H1 (cell line): ENCODE measurements at regions not wholly inside any gene's neighbourhood (a gene's known extent, or its start where the extent isn't known, plus 50 kb on each side); places are given as distances from the start of the nearest gene placed in this dataset.

Source experiments
- CTCF ChIA-PET: fragments of 300-600 bp; sonication (Branson Sonifier 250); formaldehyde crosslinking; loops from one replicate; lab custom pipeline; 2021; ENCODE audit not compliant: partially characterized antibody; lab: Charles Lee
- POLR2A ChIA-PET: fragments of 300-600 bp; sonication (Branson Sonifier 250); formaldehyde crosslinking; loops from one replicate; lab custom pipeline; 2021; ENCODE audit warnings: inconsistent platforms; ENCODE audit not compliant: partially characterized antibody; lab: Charles Lee
- DNase-seq, 2 experiments: peaks; one replicate each; pipeline versions ENCODE4 v3.0.0 to v3.0.0-alpha.2; 2010 to 2022; ENCODE audit warnings: low spot score in 2 of 2, low read depth in 1 of 2, mixed read lengths in 1 of 2
- FAIRE-seq: peaks from 2 replicates; lab custom pipeline; 2011; peaks lifted over from hg19 to GRCh38; lab: Jason Lieb, UNC
- H2AFZ ChIP-seq: 2 replicates; pipeline ENCODE4 v1.8.1; 2012; ENCODE audit warnings: low read length, inconsistent platforms
- H2AK5ac ChIP-seq: 2 replicates; pipeline ENCODE4 v1.6.1; 2013; ENCODE audit warnings: low read depth, low read length
- H2BK120ac ChIP-seq: replicated peaks from 2 replicates; pipeline ENCODE3; 2013; ENCODE audit warnings: low read depth, low read length, inconsistent platforms
- H2BK12ac ChIP-seq: 2 replicates; pipeline ENCODE4 v1.6.1; 2013; ENCODE audit warnings: low read depth, low read length
- H2BK15ac ChIP-seq: 2 replicates; pipeline ENCODE4 v1.6.1; 2013; ENCODE audit warnings: low read length
- H2BK20ac ChIP-seq: 2 replicates; pipeline ENCODE4 v1.6.1; 2013; ENCODE audit warnings: low read length
- H2BK5ac ChIP-seq: 2 replicates; pipeline ENCODE4 v1.6.1; 2013; ENCODE audit warnings: low read depth, low read length
- H3K14ac ChIP-seq: 2 replicates; pipeline ENCODE4 v1.6.1; 2013; ENCODE audit warnings: inconsistent platforms; ENCODE audit not compliant: insufficient read length
- H3K18ac ChIP-seq: 2 replicates; pipeline ENCODE4 v1.6.1; 2013; ENCODE audit warnings: low read length; ENCODE audit errors: extremely low read depth
- H3K23ac ChIP-seq: 2 replicates; pipeline ENCODE4 v1.6.1; 2013; ENCODE audit warnings: inconsistent platforms; ENCODE audit not compliant: insufficient read length
- H3K23me2 ChIP-seq: 2 replicates; pipeline ENCODE4 v1.6.1; 2013; ENCODE audit warnings: low read depth, low read length
- H3K27ac ChIP-seq: 2 replicates; pipeline ENCODE4 v1.6.1; 2011; ENCODE audit warnings: low read depth, low read length, inconsistent platforms
- H3K27me3 ChIP-seq, 4 experiments: replicated peaks in 1 of 4; 1 replicate in 1 of 4; 2 replicates in 3 of 4; pipeline versions ENCODE4 v1.6.1 to v1.8.1; 2011 to 2013; ENCODE audit warnings: low read length in 3 of 4, mild to moderate bottlenecking in 3 of 4, inconsistent platforms in 2 of 4, mixed read lengths in 2 of 4, moderate library complexity in 1 of 4; ENCODE audit not compliant: control insufficient read depth in 3 of 4, insufficient read depth in 3 of 4; ENCODE audit errors: extremely low read depth in 1 of 4
- H3K36me3 ChIP-seq, 4 experiments: 2 replicates each; pipeline versions ENCODE4 v1.6.1 to v1.8.1; 2011 to 2013; ENCODE audit warnings: mild to moderate bottlenecking in 4 of 4, low read length in 3 of 4, moderate library complexity in 2 of 4, control low read depth in 1 of 4, inconsistent platforms in 1 of 4; ENCODE audit not compliant: insufficient read depth in 4 of 4, control insufficient read depth in 2 of 4
- H3K4ac ChIP-seq: replicated peaks from 2 replicates; pipeline ENCODE3; 2013; ENCODE audit warnings: low read length, low read depth, mixed read lengths, inconsistent platforms; ENCODE audit not compliant: insufficient read length
- H3K4me1 ChIP-seq, 4 experiments: replicated peaks in 1 of 4; 1 replicate in 1 of 4; 2 replicates in 3 of 4; pipeline versions ENCODE4 v1.6.1 to v1.8.1; 2011 to 2013; ENCODE audit warnings: low read length in 3 of 4, inconsistent platforms in 2 of 4, mixed read lengths in 1 of 4; ENCODE audit not compliant: insufficient read depth in 4 of 4, control insufficient read depth in 3 of 4
- H3K4me2 ChIP-seq, 2 experiments: 2 replicates each; pipeline versions ENCODE4 v1.6.1 to v1.8.1; 2011 to 2013; ENCODE audit warnings: low read depth in 2 of 2, low read length in 2 of 2, control low read depth in 1 of 2, inconsistent platforms in 1 of 2, mild to moderate bottlenecking in 1 of 2; ENCODE audit not compliant: insufficient read depth in 1 of 2
- H3K4me3 ChIP-seq, 4 experiments: fragments of 200-600, 300-600 bp in 1 of 4; sonication (generic), shearing (Covaris generic), sonication (Bioruptor Twin) in 1 of 4; 2 replicates each; pipeline versions ENCODE4 v1.5.1 to v1.8.1; 2011 to 2016; ENCODE audit warnings: low read length in 4 of 4, low read depth in 3 of 4, control low read depth in 2 of 4, inconsistent platforms in 2 of 4, mild to moderate bottlenecking in 2 of 4, mixed read lengths in 1 of 4, moderate library complexity in 1 of 4; ENCODE audit not compliant: insufficient read depth in 2 of 4; ENCODE audit errors: extremely low read depth in 1 of 4
- H3K56ac ChIP-seq: replicated peaks from 2 replicates; pipeline ENCODE3; 2013; ENCODE audit warnings: low read depth, mild to moderate bottlenecking, mixed read lengths, low read length, inconsistent platforms; ENCODE audit not compliant: insufficient read length
- H3K79me1 ChIP-seq: 2 replicates; pipeline ENCODE4 v1.6.1; 2013; ENCODE audit warnings: low read depth, low read length, control low read depth
- H3K79me2 ChIP-seq, 2 experiments: 2 replicates each; pipeline versions ENCODE4 v1.6.1 to v1.8.1; 2012 to 2013; ENCODE audit warnings: low read length in 2 of 2, mild to moderate bottlenecking in 2 of 2, inconsistent platforms in 1 of 2; ENCODE audit not compliant: insufficient read depth in 2 of 2, control insufficient read depth in 1 of 2
- H3K9ac ChIP-seq, 4 experiments: replicated peaks in 1 of 4; 1 replicate in 1 of 4; 2 replicates in 3 of 4; pipeline versions ENCODE4 v1.6.1 to v1.8.1; 2011 to 2013; ENCODE audit warnings: low read depth in 3 of 4, low read length in 3 of 4, control low read depth in 2 of 4, mild to moderate bottlenecking in 2 of 4, moderate library complexity in 2 of 4, inconsistent platforms in 1 of 4; ENCODE audit errors: extremely low read depth in 1 of 4
- H3K9me3 ChIP-seq, 2 experiments: 2 replicates each; pipeline versions ENCODE4 v1.6.1 to v1.8.1; 2012 to 2013; ENCODE audit warnings: mild to moderate bottlenecking in 2 of 2, moderate library complexity in 2 of 2, control low read depth in 1 of 2, inconsistent platforms in 1 of 2, low read depth in 1 of 2, low read length in 1 of 2, mixed read lengths in 1 of 2; ENCODE audit not compliant: insufficient read depth in 2 of 2
- H4K20me1 ChIP-seq, 2 experiments: replicated peaks in 1 of 2; 2 replicates each; pipeline versions ENCODE3 to v1.8.1; 2011 to 2013; ENCODE audit warnings: inconsistent platforms in 2 of 2, low read length in 2 of 2, mild to moderate bottlenecking in 1 of 2; ENCODE audit not compliant: insufficient read depth in 2 of 2, control insufficient read depth in 1 of 2
- H4K5ac ChIP-seq: 2 replicates; pipeline ENCODE4 v1.6.1; 2013; ENCODE audit warnings: low read length, low read depth, mixed read lengths, inconsistent platforms; ENCODE audit not compliant: insufficient read length
- H4K8ac ChIP-seq: 2 replicates; pipeline ENCODE4 v1.8.0; 2013; ENCODE audit warnings: mild to moderate bottlenecking, moderate library complexity, low read length, inconsistent platforms; ENCODE audit not compliant: insufficient read depth; ENCODE audit errors: extremely low read depth
- H4K91ac ChIP-seq: replicated peaks from 2 replicates; pipeline ENCODE3; 2013; ENCODE audit warnings: low read length, mixed read lengths, inconsistent platforms; ENCODE audit not compliant: insufficient read length
- EP300 ChIP-seq, 2 experiments: IDR thresholded peaks; 1 replicate in 1 of 2; 2 replicates in 1 of 2; pipeline ENCODE4 v1.6.1; 2011 to 2012; ENCODE audit warnings: low read depth in 2 of 2, low read length in 2 of 2, mild to moderate bottlenecking in 2 of 2, borderline replicate concordance in 1 of 2, inconsistent platforms in 1 of 2, moderate library complexity in 1 of 2
- HDAC2 ChIP-seq, 2 experiments: fragments of 300-600 bp in 1 of 2; sonication (generic) in 1 of 2; IDR thresholded peaks; 2 replicates each; pipeline ENCODE4 v1.6.1; 2011 to 2012; ENCODE audit warnings: low read depth in 2 of 2, low read length in 2 of 2, mild to moderate bottlenecking in 2 of 2, moderate library complexity in 2 of 2, borderline replicate concordance in 1 of 2, inconsistent platforms in 1 of 2
- JUN ChIP-seq: IDR thresholded peaks from 2 replicates; pipeline ENCODE4 v1.6.1; 2011; ENCODE audit warnings: low read depth, mild to moderate bottlenecking, improper control_type of control experiment, low read length
- SIX5 ChIP-seq: IDR thresholded peaks from 2 replicates; pipeline ENCODE4 v1.6.1; 2011; ENCODE audit warnings: mild to moderate bottlenecking, low read depth, low read length
- WGBS, 2 experiments: shearing (Covaris generic) in 1 of 2; methylation state at CpG; one replicate each; pipeline versions ENCODE4 v1.1.6 to v1.1.7; 2013 to 2015; ENCODE audit warnings: low lambda C conversion rate in 2 of 2, mixed read lengths in 2 of 2, inconsistent platforms in 1 of 2, low coverage in 1 of 2, missing lambda C conversion rate in 1 of 2; ENCODE audit not compliant: insufficient replicate concordance in 2 of 2, insufficient coverage in 1 of 2, insufficient read length in 1 of 2; ENCODE audit errors: extremely low coverage in 1 of 2, missing lambda C conversion rate in 1 of 2; 5-methylcytosine and 5-hydroxymethylcytosine counted together

GRCh38 chr2:83115606-83116005 lies 1343.5 kb downstream of the SUCLG1 start:
- Histone ChIP-seq H2BK120ac (no peak overlapping the region), H4K20me1 (no peaks in the 10 kb centered on the region), H3K79me1 (no peaks in the 10 kb centered on the region), H3K18ac (no peak overlapping the region), H4K8ac (no peak overlapping the region), H3K27me3 (peaks cover 0 to 1% (median 0%) of the 10 kb centered on the region in 4 experiments; a peak in 1 of 7 replicates), H2BK12ac (no peak overlapping the region), H3K14ac (no peak overlapping the region), H3K23me2 (no peaks in the 10 kb centered on the region), H3K9ac (no peak overlapping the region), H3K4me1 (no peaks in the 10 kb centered on the region; a peak in 1 of 7 replicates), H3K56ac (no peak overlapping the region), H3K4ac (no peak overlapping the region), H4K91ac (no peak overlapping the region), H3K79me2 (no peaks in the 10 kb centered on the region), H3K4me3 (no peak overlapping the region), H2BK20ac (no peak overlapping the region), H2AK5ac (no peak overlapping the region), H2BK15ac (no peak overlapping the region), H2BK5ac (no peak overlapping the region), H3K27ac (no peak overlapping the region), H3K9me3 (0 out of 4 replicates have a peak, but pooled peaks cover 0 to under 1% of the 10 kb centered on the region in 2 experiments), H3K23ac (no peak overlapping the region), H2AFZ (no peak overlapping the region), H3K36me3 (no peaks in the 10 kb centered on the region), H4K5ac (no peak overlapping the region), H3K4me2 (no peak overlapping the region)
- TF ChIP-seq SIX5 (no peak), HDAC2 (IDR thresholded peaks at IDR 0.05; ENCODE audit: borderline replicate concordance in 1 of 2, low read depth in 2 of 2, low read length in 2 of 2) (no peak), EP300 (IDR thresholded peaks at IDR 0.05; ENCODE audit: borderline replicate concordance in 1 of 2, low read depth in 2 of 2, low read length in 2 of 2) (no peak), JUN (no peak)
- DNase-seq (no peak), FAIRE-seq (no peak)
- CTCF ChIA-PET: no interaction called here
- 100% methylated on average over 1 of the region's 1 CpG; no CpG with 5 or more reads in 1 of the 2 experiments for WGBS, 2 experiments
- POLR2A ChIA-PET: no interaction called here
